ENCODE measurements at regions not wholly inside any gene's neighbourhood (a gene's known extent, or its start where the extent isn't known, plus 50 kb on each side); places are given as distances from the start of the nearest gene placed in this dataset.

DNA sequence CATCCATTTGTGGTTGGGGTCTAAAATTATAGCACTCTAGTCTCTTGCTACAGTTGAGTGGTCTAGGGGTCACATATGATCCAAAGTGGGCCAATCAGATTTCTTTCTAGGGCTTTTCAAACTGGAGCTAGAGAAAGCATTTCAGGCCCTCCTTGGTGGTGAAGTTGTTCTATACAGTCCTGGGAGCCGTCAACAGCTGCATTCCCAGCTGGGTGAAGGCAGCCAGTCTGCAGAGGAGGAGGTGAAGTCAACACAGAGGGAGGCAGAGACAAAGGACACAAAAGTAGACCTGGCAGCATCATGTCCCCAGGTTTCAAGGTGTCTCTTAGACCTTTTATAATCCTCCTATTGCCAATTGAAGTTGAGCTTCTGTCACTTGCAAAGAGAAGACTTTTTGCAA is 518.2 kb downstream of the BNC2 start:
- H3K4me1 Mint-ChIP-seq, result peaks cover 17% of the 10 kb centered on the region
- peaks cover 6% of the 10 kb centered on the region for H3K9me3 Mint-ChIP-seq
- DNase-seq (ENCODE audit: low read depth, low spot score), result no peak
- TF ChIP-seq, protein P1, sequence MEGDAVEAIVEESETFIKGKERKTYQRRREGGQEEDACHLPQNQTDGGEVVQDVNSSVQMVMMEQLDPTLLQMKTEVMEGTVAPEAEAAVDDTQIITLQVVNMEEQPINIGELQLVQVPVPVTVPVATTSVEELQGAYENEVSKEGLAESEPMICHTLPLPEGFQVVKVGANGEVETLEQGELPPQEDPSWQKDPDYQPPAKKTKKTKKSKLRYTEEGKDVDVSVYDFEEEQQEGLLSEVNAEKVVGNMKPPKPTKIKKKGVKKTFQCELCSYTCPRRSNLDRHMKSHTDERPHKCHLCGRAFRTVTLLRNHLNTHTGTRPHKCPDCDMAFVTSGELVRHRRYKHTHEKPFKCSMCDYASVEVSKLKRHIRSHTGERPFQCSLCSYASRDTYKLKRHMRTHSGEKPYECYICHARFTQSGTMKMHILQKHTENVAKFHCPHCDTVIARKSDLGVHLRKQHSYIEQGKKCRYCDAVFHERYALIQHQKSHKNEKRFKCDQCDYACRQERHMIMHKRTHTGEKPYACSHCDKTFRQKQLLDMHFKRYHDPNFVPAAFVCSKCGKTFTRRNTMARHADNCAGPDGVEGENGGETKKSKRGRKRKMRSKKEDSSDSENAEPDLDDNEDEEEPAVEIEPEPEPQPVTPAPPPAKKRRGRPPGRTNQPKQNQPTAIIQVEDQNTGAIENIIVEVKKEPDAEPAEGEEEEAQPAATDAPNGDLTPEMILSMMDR (conservative IDR thresholded peaks at IDR 0.05), result no peak
- H3K27me3 Mint-ChIP-seq (ENCODE audit: low read depth), result no peaks in the 10 kb centered on the region
- H3K27ac Mint-ChIP-seq (ENCODE audit: unreplicated experiment), result no peak overlapping the region
- no peak overlapping the region for H3K4me3 Mint-ChIP-seq
- peaks cover 2% of the 10 kb centered on the region for H3K36me3 Mint-ChIP-seq (ENCODE audit: low read depth)

DNA sequence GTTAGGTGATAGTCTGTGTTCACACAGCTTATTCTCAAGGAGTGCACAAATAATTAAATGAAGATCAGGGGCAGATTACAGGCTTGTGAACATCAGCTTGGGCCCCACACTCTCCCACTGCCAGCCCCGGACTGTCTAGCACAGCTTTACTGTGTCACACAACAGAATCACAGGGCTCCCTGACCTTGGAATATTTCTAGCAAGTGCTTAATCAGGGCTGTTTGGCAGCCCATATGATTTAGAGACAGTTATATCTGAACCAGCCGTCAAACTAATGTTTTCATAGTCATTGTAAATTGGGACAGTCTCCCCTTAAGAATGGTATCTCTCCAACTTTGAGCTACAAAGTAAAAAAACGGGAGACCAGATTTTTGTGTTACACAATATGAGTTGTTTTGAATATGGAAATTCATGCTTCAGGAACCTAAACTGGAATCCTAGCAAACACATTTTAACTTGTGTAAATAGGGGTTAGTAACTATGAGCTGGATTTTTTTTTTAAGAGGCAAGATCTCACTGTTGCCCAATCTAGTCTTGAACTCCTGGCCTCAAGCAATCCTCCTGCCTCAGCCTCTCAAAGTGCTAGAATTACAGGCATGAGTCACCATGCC is 517.6 kb downstream of the BNC2 start:
- H3K4me3 Mint-ChIP-seq, result no peak overlapping the region
- H3K27me3 Mint-ChIP-seq (ENCODE audit: low read depth), result no peaks in the 10 kb centered on the region
- H3K36me3 Mint-ChIP-seq (ENCODE audit: low read depth), result peaks cover 2% of the 10 kb centered on the region
- no peak for DNase-seq (ENCODE audit: low read depth, low spot score)
- H3K4me1 Mint-ChIP-seq, result peaks cover 14% of the 10 kb centered on the region
- no peak overlapping the region for H3K27ac Mint-ChIP-seq (ENCODE audit: unreplicated experiment)
- H3K9me3 Mint-ChIP-seq, result peaks cover 6% of the 10 kb centered on the region
- TF ChIP-seq, protein P1 (conservative IDR thresholded peaks at IDR 0.05), result no peak

DNA sequence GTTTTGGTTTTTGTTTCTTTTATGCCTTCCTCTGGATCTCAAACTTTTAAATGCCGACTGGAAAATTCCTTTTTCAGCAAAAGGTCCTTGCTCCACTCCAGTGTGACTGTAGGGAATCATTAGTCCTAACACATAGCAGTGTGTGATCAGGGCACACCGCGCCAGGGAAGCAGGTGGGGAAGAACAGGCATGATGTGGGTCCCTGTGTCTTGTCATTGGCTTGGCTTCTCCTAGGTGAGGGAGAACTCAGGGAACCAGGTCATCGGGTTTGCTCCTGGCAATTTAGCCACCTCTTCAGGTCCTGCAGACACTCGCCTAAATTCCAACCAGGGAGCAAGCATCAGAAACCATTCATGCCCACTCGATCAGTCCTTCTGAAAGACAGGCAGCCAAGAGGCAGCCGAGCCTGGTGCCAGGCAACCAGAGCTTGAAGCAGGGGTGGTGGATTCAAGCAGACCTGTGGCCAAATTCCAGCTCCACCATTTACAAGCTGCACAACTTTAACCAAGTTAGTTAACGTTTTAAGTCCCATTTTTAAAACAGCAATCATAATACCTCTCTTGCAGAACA is 514.2 kb downstream of the BNC2 start:
- Mint-ChIP-seq H3K4me3 (no peak overlapping the region), H3K9me3 (peaks cover 8% of the 10 kb centered on the region), H3K4me1 (peaks cover 11% of the 10 kb centered on the region), H3K27me3 (ENCODE audit: low read depth) (no peaks in the 10 kb centered on the region), H3K27ac (ENCODE audit: unreplicated experiment) (no peak overlapping the region), H3K36me3 (ENCODE audit: low read depth) (peaks cover 4% of the 10 kb centered on the region)
- DNase-seq (ENCODE audit: low read depth, low spot score), result no peak
- TF ChIP-seq, protein P1 (conservative IDR thresholded peaks at IDR 0.05), result no peak

DNA sequence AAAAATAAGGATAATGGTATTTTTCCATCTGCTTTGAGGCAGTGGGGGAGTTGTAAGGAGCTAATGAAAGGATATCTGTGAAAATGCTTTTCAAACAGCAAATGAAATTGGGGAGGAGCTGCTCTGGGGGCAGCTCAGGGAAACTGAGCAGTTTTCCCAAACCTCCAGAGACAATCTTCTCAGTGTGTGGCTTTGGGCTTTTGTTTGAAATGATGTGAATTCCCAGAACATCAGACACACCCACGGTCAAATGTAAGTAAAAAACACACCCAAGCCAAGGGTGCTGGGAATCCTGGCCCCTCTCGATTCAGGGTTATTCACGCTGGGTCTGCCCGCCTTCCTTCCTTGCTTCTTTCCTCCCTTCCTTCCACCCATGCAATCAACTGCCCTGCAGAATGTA is 512.6 kb downstream of the BNC2 start:
- peaks cover 7% of the 10 kb centered on the region for H3K4me1 Mint-ChIP-seq
- TF ChIP-seq, protein P1 (conservative IDR thresholded peaks at IDR 0.05), result no peak
- peaks cover 5% of the 10 kb centered on the region for H3K9me3 Mint-ChIP-seq
- H3K27ac Mint-ChIP-seq (ENCODE audit: unreplicated experiment), result no peak overlapping the region
- no peaks in the 10 kb centered on the region for H3K27me3 Mint-ChIP-seq (ENCODE audit: low read depth)
- peaks cover 2% of the 10 kb centered on the region for H3K36me3 Mint-ChIP-seq (ENCODE audit: low read depth)
- DNase-seq (ENCODE audit: low read depth, low spot score), result no peak
- no peak overlapping the region for H3K4me3 Mint-ChIP-seq

DNA sequence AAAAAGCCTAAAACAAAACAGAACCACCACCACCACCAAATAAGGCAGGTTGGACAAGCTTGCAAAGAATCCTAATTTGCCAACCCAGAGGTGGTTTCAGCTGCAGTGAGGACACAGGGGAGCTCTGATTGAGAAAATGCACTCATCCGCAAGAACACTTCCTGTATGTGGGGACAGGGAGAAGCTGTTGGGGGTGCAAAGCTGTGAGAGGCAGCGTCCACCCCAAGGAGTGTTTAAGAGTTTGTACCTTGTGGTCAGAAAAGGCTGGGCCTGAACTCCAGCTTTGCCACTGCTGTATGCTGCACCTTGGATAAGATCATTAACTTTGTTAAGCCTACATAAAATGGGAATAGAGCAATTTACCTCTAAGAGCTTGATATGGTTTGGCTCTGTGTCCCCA is 511.7 kb downstream of the BNC2 start:
- Mint-ChIP-seq H3K4me1 (peaks cover 13% of the 10 kb centered on the region), H3K27ac (ENCODE audit: unreplicated experiment) (no peak overlapping the region), H3K36me3 (ENCODE audit: low read depth) (peaks cover 2% of the 10 kb centered on the region), H3K9me3 (peaks cover 5% of the 10 kb centered on the region), H3K4me3 (no peak overlapping the region), H3K27me3 (ENCODE audit: low read depth) (no peaks in the 10 kb centered on the region)
- TF ChIP-seq, protein P1 (conservative IDR thresholded peaks at IDR 0.05), result no peak
- DNase-seq (ENCODE audit: low read depth, low spot score), result no peak

Data from neural crest cell (in vitro differentiated cells).